ENCODE measurements at regions not wholly inside any gene's neighbourhood (a gene's known extent, or its start where the extent isn't known, plus 50 kb on each side); places are given as distances from the start of the nearest gene placed in this dataset.

GRCh38 chr6:169990095-169991030, 238.9 kb downstream of the ERMARD start:
- Histone ChIP-seq H3K27ac (no peak overlapping the region), H3K27me3 (no peaks in the 10 kb centered on the region), H3K9me3 (no peaks in the 10 kb centered on the region), H3K4me1 (no peaks in the 10 kb centered on the region), H3K4me3 (no peak overlapping the region), H3K36me3 (no peaks in the 10 kb centered on the region)
- peak in 1 of 2 donors; percentile 50 for DNase-seq (ENCODE audit: low spot score in 2 of 2)
- no peak for TF ChIP-seq CTCF (IDR thresholded peaks at IDR 0.05)
- intact Hi-C loops (cut with DNase I): no loop called here

GRCh38 chr6:169989594-169989993, 238.2 kb downstream of the ERMARD start:
- Histone ChIP-seq H3K4me3 (no peak overlapping the region), H3K27ac (no peak overlapping the region), H3K4me1 (no peaks in the 10 kb centered on the region), H3K36me3 (no peaks in the 10 kb centered on the region), H3K27me3 (no peaks in the 10 kb centered on the region), H3K9me3 (no peaks in the 10 kb centered on the region)
- intact Hi-C loops (cut with DNase I): no loop called here
- no peak for TF ChIP-seq CTCF (IDR thresholded peaks at IDR 0.05)
- no peak for DNase-seq (ENCODE audit: low spot score in 2 of 2)

- DNase-seq (ENCODE audit: low spot score in 2 of 2): no peak
Observed at GRCh38 chr6:169988769-169989550, 237.5 kb downstream of the ERMARD start.

GRCh38 chr6:169986848-169987498, 235.6 kb downstream of the ERMARD start:
- DNase-seq (ENCODE audit: low spot score in 2 of 2): no peak
- TF ChIP-seq CTCF (IDR thresholded peaks at IDR 0.05): no peak

More at GRCh38 chr6:169988769-169989550, 237.5 kb downstream of the ERMARD start:
- Histone ChIP-seq H3K4me3 (no peak overlapping the region), H3K27ac (no peak overlapping the region), H3K4me1 (no peaks in the 10 kb centered on the region), H3K27me3 (no peaks in the 10 kb centered on the region), H3K9me3 (no peaks in the 10 kb centered on the region), H3K36me3 (no peaks in the 10 kb centered on the region)
- no peak for TF ChIP-seq CTCF (IDR thresholded peaks at IDR 0.05)
- intact Hi-C loops (cut with DNase I): no loop called here

GRCh38 chr6:169986171-169986847, 234.9 kb downstream of the ERMARD start:
- intact Hi-C loops (cut with DNase I): no loop called here

More at GRCh38 chr6:169986848-169987498, 235.6 kb downstream of the ERMARD start:
- H3K27ac ChIP-seq: no peak overlapping the region
- no peaks in the 10 kb centered on the region for H3K4me1 ChIP-seq
- H3K4me3 ChIP-seq: no peak overlapping the region
- no peaks in the 10 kb centered on the region for H3K27me3 ChIP-seq
- H3K36me3 ChIP-seq: no peaks in the 10 kb centered on the region
- H3K9me3 ChIP-seq: no peaks in the 10 kb centered on the region
- intact Hi-C loops (cut with DNase I): no loop called here

More at GRCh38 chr6:169986171-169986847, 234.9 kb downstream of the ERMARD start:
- no peak overlapping the region for H3K27ac ChIP-seq
- no peaks in the 10 kb centered on the region for H3K36me3 ChIP-seq
- TF ChIP-seq CTCF (IDR thresholded peaks at IDR 0.05): no peak
- no peaks in the 10 kb centered on the region for H3K27me3 ChIP-seq
- H3K4me3 ChIP-seq: no peak overlapping the region
- no peaks in the 10 kb centered on the region for H3K9me3 ChIP-seq
- no peak for DNase-seq (ENCODE audit: low spot score in 2 of 2)
- no peaks in the 10 kb centered on the region for H3K4me1 ChIP-seq
